Kidney glomerular epithelial cell (primary cell): ENCODE measurements at regions not wholly inside any gene's neighbourhood (a gene's known extent, or its start where the extent isn't known, plus 50 kb on each side); places are given as distances from the start of the nearest gene placed in this dataset.

Experiments used
- DNase-seq: peaks from one replicate; lab custom pipeline; 2025; lab: John Stamatoyannopoulos, UW

GRCh38 chr5:74916831-74917710 lies 50.9 kb upstream of the FAM169A start:
- no peak for DNase-seq
